ENCODE measurements at regions not wholly inside any gene's neighbourhood (a gene's known extent, or its start where the extent isn't known, plus 50 kb on each side); places are given as distances from the start of the nearest gene placed in this dataset.

DNA sequence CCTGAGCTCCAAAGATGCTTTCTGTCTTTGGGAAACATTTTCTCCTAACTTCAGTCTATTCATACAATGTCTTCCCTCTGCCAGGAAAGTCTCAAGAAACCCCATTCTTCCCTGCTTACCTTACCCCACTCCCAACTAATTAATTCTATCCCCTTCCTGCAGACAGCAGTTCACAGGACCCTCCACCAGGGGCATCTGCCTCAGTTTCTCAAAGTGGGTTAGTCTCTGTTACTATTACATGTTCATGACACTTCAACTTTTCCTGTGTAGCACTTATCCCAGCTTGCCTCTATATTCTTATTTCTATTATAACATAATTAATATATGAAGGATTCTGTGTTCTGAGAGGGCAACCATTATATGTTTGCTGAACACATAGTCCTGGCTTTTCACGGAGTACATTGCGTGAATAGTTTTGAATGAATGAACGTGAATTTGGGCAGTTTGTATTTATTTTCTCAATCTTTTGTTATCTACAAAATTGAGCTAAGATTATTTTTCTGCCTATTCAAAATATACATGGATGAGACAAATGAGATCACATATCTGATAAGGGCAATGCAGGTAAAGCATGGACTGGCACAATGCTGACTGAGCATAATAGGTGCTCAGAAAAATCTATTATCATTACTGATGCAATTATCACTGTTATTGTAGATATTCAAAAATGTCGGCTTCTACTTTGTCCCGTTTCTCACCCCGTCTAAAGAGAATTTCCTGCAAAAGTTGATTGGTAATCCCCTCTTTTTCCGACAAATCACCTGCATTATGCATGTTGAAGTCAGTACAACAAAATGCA is 341.1 kb downstream of the BRINP1 start:
- TF ChIP-seq, protein P1, sequence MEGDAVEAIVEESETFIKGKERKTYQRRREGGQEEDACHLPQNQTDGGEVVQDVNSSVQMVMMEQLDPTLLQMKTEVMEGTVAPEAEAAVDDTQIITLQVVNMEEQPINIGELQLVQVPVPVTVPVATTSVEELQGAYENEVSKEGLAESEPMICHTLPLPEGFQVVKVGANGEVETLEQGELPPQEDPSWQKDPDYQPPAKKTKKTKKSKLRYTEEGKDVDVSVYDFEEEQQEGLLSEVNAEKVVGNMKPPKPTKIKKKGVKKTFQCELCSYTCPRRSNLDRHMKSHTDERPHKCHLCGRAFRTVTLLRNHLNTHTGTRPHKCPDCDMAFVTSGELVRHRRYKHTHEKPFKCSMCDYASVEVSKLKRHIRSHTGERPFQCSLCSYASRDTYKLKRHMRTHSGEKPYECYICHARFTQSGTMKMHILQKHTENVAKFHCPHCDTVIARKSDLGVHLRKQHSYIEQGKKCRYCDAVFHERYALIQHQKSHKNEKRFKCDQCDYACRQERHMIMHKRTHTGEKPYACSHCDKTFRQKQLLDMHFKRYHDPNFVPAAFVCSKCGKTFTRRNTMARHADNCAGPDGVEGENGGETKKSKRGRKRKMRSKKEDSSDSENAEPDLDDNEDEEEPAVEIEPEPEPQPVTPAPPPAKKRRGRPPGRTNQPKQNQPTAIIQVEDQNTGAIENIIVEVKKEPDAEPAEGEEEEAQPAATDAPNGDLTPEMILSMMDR (conservative IDR thresholded peaks at IDR 0.05; ENCODE audit: low read depth in 2 of 2) = peak; percentile 44 to 56
- TF ChIP-seq EZH2 (IDR thresholded peaks at IDR 0.05; ENCODE audit: low read depth, unreplicated experiment) (no peak), POLR2AphosphoS5 (IDR thresholded peaks at IDR 0.05; ENCODE audit: low read depth) (no peak), EZH2phosphoT487 (IDR thresholded peaks at IDR 0.05; ENCODE audit: unreplicated experiment) (no peak), ZNF114 (CRISPR knock-in tag; IDR thresholded peaks at IDR 0.05) (no peak)
- TF ChIP-seq, protein P2, sequence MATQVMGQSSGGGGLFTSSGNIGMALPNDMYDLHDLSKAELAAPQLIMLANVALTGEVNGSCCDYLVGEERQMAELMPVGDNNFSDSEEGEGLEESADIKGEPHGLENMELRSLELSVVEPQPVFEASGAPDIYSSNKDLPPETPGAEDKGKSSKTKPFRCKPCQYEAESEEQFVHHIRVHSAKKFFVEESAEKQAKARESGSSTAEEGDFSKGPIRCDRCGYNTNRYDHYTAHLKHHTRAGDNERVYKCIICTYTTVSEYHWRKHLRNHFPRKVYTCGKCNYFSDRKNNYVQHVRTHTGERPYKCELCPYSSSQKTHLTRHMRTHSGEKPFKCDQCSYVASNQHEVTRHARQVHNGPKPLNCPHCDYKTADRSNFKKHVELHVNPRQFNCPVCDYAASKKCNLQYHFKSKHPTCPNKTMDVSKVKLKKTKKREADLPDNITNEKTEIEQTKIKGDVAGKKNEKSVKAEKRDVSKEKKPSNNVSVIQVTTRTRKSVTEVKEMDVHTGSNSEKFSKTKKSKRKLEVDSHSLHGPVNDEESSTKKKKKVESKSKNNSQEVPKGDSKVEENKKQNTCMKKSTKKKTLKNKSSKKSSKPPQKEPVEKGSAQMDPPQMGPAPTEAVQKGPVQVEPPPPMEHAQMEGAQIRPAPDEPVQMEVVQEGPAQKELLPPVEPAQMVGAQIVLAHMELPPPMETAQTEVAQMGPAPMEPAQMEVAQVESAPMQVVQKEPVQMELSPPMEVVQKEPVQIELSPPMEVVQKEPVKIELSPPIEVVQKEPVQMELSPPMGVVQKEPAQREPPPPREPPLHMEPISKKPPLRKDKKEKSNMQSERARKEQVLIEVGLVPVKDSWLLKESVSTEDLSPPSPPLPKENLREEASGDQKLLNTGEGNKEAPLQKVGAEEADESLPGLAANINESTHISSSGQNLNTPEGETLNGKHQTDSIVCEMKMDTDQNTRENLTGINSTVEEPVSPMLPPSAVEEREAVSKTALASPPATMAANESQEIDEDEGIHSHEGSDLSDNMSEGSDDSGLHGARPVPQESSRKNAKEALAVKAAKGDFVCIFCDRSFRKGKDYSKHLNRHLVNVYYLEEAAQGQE (IDR thresholded peaks at IDR 0.05; ENCODE audit: unreplicated experiment) = no peak

Measured in GM23338 (cell line).